GM23338 (cell line): ENCODE measurements at regions not wholly inside any gene's neighbourhood (a gene's known extent, or its start where the extent isn't known, plus 50 kb on each side); places are given as distances from the start of the nearest gene placed in this dataset.

Source experiments
- ETS1 ChIP-seq: IDR thresholded peaks from 2 replicates; pipeline ENCODE4 v1.6.1; 2016; ENCODE audit warnings: antibody characterized with exemption
- EZH2 ChIP-seq: fragments of 200-600 bp; sonication (generic); IDR thresholded peaks from one replicate; pipeline ENCODE4 v1.8.0; 2017; ENCODE audit warnings: antibody characterized with exemption, mild to moderate bottlenecking, low read depth; ENCODE audit not compliant: unreplicated experiment
- EZH2phosphoT487 ChIP-seq: fragments of 200-600 bp; sonication (generic); IDR thresholded peaks from one replicate; pipeline ENCODE4 v1.8.1; 2018; ENCODE audit warnings: antibody characterized with exemption; ENCODE audit not compliant: unreplicated experiment
- JUNB ChIP-seq: IDR thresholded peaks from one replicate; pipeline ENCODE4 v1.6.1; 2016; ENCODE audit warnings: antibody characterized with exemption; ENCODE audit not compliant: unreplicated experiment
- NANOG ChIP-seq: IDR thresholded peaks from 2 replicates; pipeline ENCODE4 v1.6.1; 2016; ENCODE audit warnings: antibody characterized with exemption, borderline replicate concordance
- REST ChIP-seq: IDR thresholded peaks from one replicate; pipeline ENCODE4 v1.6.1; 2018; ENCODE audit warnings: antibody characterized with exemption; ENCODE audit not compliant: unreplicated experiment
- ZNF114 ChIP-seq: fragments of 250-450 bp; sonication (Bioruptor Pico); IDR thresholded peaks from 2 replicates; pipeline ENCODE4 v1.5.0; 2020; ENCODE audit warnings: mild to moderate bottlenecking, moderate library complexity
- ZNF462 ChIP-seq: fragments of 250-450 bp; sonication (Bioruptor Pico); IDR thresholded peaks from 2 replicates; pipeline ENCODE4 v1.5.0; 2020; ENCODE audit warnings: mild to moderate bottlenecking, moderate library complexity

- TF ChIP-seq ZNF462 (CRISPR knock-in tag) (no peak), EZH2 (no peak), EZH2phosphoT487 (no peak), NANOG (no peak), ZNF114 (CRISPR knock-in tag) (no peak), JUNB (no peak), ETS1 (no peak), REST (no peak)
Observed at GRCh38 chr15:97052513-97052912, 722.0 kb downstream of the NR2F2 start (continued).
